Right lobe of liver (tissue), 6 donors: ENCODE measurements at regions not wholly inside any gene's neighbourhood (a gene's known extent, or its start where the extent isn't known, plus 50 kb on each side); places are given as distances from the start of the nearest gene placed in this dataset.

Experiments
- ATAC-seq, 4 donors: fragments of 200-7000 bp; cut with Tn5 transposase; one replicate each; pipeline ENCODE4 v1.9.1; 2020; ENCODE audit warnings: mild to moderate bottlenecking in 4 of 4, moderate library complexity in 4 of 4
- DNase-seq, 3 donors: peaks; one replicate each; pipeline ENCODE4 v3.0.0-alpha.2; 2020
- H3K27ac ChIP-seq, 3 donors: fragments of 200-600 bp; one replicate each; pipeline ENCODE4 v1.8.0; 2022
- H3K27me3 ChIP-seq, 2 donors: fragments of 200-600 bp; one replicate each; pipeline ENCODE4 v1.8.0; 2022
- H3K36me3 ChIP-seq, 4 donors: fragments of 200-600 bp; sonication (generic) in 1 of 4; one replicate each; pipeline versions ENCODE4 v1.5.1 to v1.8.0; 2017 to 2022; ENCODE audit warnings: control low read depth in 1 of 4
- H3K4me1 ChIP-seq, 4 donors: fragments of 200-600 bp; sonication (generic) in 1 of 4; one replicate each; pipeline versions ENCODE4 v1.5.1 to v1.8.0; 2017 to 2022; ENCODE audit warnings: control low read depth in 1 of 4
- H3K4me3 ChIP-seq, 3 donors: fragments of 200-600 bp; one replicate each; pipeline ENCODE4 v1.8.0; 2022
- H3K9me3 ChIP-seq, 4 donors: fragments of 200-600 bp; sonication (generic) in 1 of 4; one replicate each; pipeline versions ENCODE4 v1.5.1 to v1.8.0; 2017 to 2022; ENCODE audit warnings: control low read depth in 1 of 4
- CTCF ChIP-seq, 4 donors: fragments of 200-600 bp in 3 of 4; fragments of 450-650 bp in 1 of 4; IDR thresholded peaks; one replicate each; pipeline versions ENCODE4 v1.5.1 to v1.8.0; 2016 to 2022; ENCODE audit warnings: antibody characterized with exemption in 4 of 4, mild to moderate bottlenecking in 2 of 4
- POLR2A ChIP-seq: fragments of 450-650 bp; IDR thresholded peaks from one replicate; pipeline ENCODE4 v1.6.1; 2017; ENCODE audit warnings: antibody characterized with exemption, mild to moderate bottlenecking
- WGBS: methylation state at CpG from one replicate; pipeline ENCODE4 v1.1.6; 2018; ENCODE audit warnings: low coverage, low lambda C conversion rate; ENCODE audit not compliant: insufficient coverage; ENCODE audit errors: missing lambda C conversion rate; 5-methylcytosine and 5-hydroxymethylcytosine counted together
- intact Hi-C, 2 donors: fragments of 100-400 bp; cut with DNase I; formaldehyde crosslinking; loops; one replicate each; pipeline versions ENCODE4 v1.11.2 to v1.14.1; 2022
- donor health status: DM: no; HTN: yes; CAD: no.
- donor health status: DM: no; HTN: no; CAD: no.
- donor health status: DM: no; HTN: no; CAD: no.
- donor health status: DM: no; HTN: yes; CAD: no.
- donor health status: DM: no; HTN: yes; CAD: no.

DNA sequence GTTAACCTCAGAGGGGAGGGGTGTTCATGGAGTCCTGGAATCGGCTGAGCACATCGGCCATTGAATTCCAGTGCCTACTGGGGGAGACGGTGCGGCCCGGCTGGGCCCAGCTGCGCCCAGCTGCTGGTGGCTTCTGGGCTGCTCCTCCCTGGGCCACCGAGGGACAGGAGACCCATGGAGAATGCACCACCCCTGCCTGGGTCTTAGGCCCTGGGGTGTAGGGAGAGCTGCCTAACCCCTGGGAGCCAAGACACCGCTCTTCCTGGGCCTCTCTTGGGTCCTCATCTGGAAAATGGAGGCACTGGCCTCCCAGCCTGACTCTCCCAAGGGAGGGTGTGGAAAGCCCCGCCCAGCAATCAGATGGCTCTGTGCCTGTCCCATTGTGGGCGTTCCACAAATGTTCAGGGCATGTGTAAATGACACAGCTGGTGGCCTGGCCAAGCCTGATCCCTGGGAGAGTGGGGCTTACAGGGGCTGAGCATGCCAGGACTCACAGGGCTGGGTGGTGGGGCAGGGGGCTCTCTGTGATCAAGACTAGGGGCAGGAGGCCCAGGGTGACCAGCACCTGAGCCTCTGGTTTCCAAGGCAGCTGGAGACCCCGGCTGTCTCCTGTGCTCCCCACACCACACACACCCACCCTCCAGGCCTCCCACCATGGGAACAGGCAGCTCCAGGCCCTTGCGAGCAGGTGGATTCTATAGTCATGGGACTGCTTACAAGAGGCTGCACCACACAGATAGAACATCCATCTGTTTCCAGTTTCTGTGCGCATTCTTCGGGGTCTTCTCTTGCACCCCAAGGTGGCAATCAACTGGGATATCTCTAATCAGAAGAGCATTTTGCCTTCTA is 150.9 kb downstream of the URI1 start:
- 92% methylated on average over 5 of the region's 14 CpGs for WGBS
- H3K4me1 ChIP-seq, result no peaks in the 10 kb centered on the region
- TF ChIP-seq CTCF (IDR thresholded peaks at IDR 0.05) (no peak), POLR2A (no peak)
- no peaks in the 10 kb centered on the region for H3K36me3 ChIP-seq
- H3K27ac ChIP-seq, result no peak overlapping the region
- no peak overlapping the region for H3K4me3 ChIP-seq
- intact Hi-C loops, result no loop called here
- ATAC-seq (no peak), DNase-seq (no peak)
- no peaks in the 10 kb centered on the region for H3K27me3 ChIP-seq
- H3K9me3 ChIP-seq, result no peaks in the 10 kb centered on the region

DNA sequence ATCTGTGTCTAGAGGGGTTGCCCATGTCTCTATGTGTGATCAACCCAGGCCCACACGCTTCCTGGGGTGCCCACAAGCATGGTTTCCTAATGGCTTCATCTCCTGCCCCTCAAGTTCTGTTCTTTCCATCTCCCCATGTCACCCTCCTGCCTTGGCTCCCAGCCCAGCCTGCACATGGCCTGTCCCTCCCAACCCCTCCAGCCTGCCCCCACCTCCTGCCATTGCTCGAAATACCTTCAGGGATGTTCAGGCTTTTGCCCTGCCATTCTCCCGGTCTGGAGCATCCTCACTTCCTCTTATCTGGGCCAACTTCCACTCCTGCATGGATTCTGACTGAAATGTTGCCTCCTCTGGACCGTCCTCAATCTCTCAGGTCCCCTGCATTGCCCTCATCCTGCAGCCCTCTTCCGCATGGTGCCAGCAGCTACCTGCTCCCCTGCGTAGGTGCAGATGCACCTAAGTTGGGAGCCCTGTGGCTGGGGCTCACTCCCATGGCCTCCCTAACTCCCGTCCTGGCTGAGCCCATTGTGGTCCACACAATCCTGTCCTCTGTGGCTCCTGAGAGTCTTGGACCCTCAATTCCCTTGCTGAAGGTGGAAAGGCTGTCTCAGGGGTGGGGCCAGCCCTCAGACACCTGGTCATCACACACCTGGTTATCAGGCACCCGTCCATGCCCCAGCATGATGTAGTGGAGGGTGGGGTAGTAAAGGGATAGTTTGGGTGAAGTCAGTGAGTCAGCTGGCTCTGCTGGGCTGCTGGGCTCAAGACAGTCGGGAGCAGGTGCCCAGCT is 152.1 kb downstream of the URI1 start:
- no peaks in the 10 kb centered on the region for H3K9me3 ChIP-seq
- no peaks in the 10 kb centered on the region for H3K4me1 ChIP-seq
- no peak overlapping the region for H3K4me3 ChIP-seq
- no peaks in the 10 kb centered on the region for H3K27me3 ChIP-seq
- no peak for ATAC-seq
- H3K27ac ChIP-seq, result no peak overlapping the region
- 70% methylated on average over 3 of the region's 9 CpGs for WGBS
- peak in 1 of 3 donors; percentile 33 for DNase-seq
- H3K36me3 ChIP-seq, result no peaks in the 10 kb centered on the region
- intact Hi-C loops, result no loop called here
- TF ChIP-seq CTCF (IDR thresholded peaks at IDR 0.05) (no peak), POLR2A (no peak)

DNA sequence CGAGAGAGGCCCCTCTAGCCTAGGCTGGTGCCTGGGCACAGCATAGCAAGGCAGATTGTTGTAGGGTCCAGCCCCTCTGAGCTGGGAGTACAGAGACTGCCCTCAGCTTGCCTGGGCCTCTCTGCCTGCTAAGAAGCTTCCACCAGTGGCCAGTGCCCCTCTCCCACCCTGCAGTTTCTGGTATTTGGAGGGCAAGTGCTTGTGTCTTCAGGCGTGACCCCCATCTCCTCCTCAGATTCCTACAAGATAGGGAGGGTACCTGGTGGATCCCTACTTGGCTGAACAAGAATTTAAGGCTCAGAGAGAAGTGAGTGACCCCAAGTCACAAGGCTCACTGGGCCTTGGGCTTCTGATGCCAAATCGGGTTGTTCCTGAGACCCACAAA is 152.7 kb downstream of the URI1 start:
- Histone ChIP-seq H3K27me3 (no peaks in the 10 kb centered on the region), H3K27ac (no peak overlapping the region), H3K4me3 (no peak overlapping the region), H3K36me3 (no peaks in the 10 kb centered on the region), H3K4me1 (no peaks in the 10 kb centered on the region), H3K9me3 (no peaks in the 10 kb centered on the region)
- no peak for TF ChIP-seq POLR2A
- no peak for TF ChIP-seq CTCF (IDR thresholded peaks at IDR 0.05)
- WGBS, result 61% methylated on average over 2 of the region's 3 CpGs
- intact Hi-C loops, result no loop called here
- ATAC-seq, result no peak
- DNase-seq, result no peak

DNA sequence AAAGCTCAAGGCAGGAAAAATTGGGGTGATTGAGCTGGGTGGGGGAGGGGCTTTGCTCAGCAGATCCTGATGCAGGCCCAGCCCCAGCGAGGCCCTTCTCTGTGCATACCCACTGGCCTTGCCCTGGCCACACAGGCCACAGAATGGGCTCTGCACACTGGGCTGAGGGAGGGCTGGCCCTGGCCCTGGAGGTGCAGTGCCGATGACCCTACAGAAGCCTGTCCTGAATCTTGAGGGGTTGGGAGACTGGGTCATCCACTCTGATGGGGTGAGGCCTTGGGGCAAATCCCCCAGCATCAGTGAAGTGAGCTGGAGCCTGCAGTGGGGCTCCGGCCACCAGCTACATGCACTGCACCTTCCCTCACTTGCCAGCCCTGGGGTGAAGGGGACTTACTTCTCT is 153.1 kb downstream of the URI1 start:
- TF ChIP-seq CTCF (IDR thresholded peaks at IDR 0.05) (no peak), POLR2A (no peak)
- no CpG with 5 or more reads among the region's 3 CpGs for WGBS
- Histone ChIP-seq H3K9me3 (no peaks in the 10 kb centered on the region), H3K27ac (no peak overlapping the region), H3K4me3 (no peak overlapping the region), H3K36me3 (no peaks in the 10 kb centered on the region), H3K4me1 (no peaks in the 10 kb centered on the region), H3K27me3 (no peaks in the 10 kb centered on the region)
- no peak for DNase-seq
- ATAC-seq, result no peak
- intact Hi-C loops, result no loop called here
